ENCODE measurements at regions not wholly inside any gene's neighbourhood (a gene's known extent, or its start where the extent isn't known, plus 50 kb on each side); places are given as distances from the start of the nearest gene placed in this dataset.
"Not testable (repeated sequence)": the region's sequence is repeated elsewhere in the genome, so short reads cannot be mapped to it uniquely, and the experiment has no call there.

GRCh38 chr16:65313936-65314626, 192.2 kb upstream of the CDH11 start:
- DNase-seq (ENCODE audit: low read depth): no peak

GRCh38 chr16:65312795-65313194, 190.9 kb upstream of the CDH11 start:
- DNase-seq (ENCODE audit: low read depth): no peak

GRCh38 chr16:65312071-65312470, 190.2 kb upstream of the CDH11 start:
- DNase-seq (ENCODE audit: low read depth): no peak

- not testable (repeated sequence) for DNase-seq (ENCODE audit: low read depth)
Observed at GRCh38 chr16:65310491-65310890, 188.6 kb upstream of the CDH11 start.

- no peak for DNase-seq (ENCODE audit: low read depth)
Observed at GRCh38 chr16:65309354-65309753, 187.5 kb upstream of the CDH11 start.

- DNase-seq (ENCODE audit: low read depth): no peak
Observed at GRCh38 chr16:65308506-65308905, 186.6 kb upstream of the CDH11 start.

GRCh38 chr16:65307286-65307685, 185.4 kb upstream of the CDH11 start:
- no peak for DNase-seq (ENCODE audit: low read depth)

- DNase-seq (ENCODE audit: low read depth): no peak
Observed at GRCh38 chr16:65306722-65307121, 184.9 kb upstream of the CDH11 start.

- DNase-seq (ENCODE audit: low read depth): no peak
Observed at GRCh38 chr16:65306300-65306699, 184.4 kb upstream of the CDH11 start.

- DNase-seq (ENCODE audit: low read depth): no peak
Observed at GRCh38 chr16:65305266-65305959, 183.6 kb upstream of the CDH11 start.

GRCh38 chr16:65301029-65301428, 179.2 kb upstream of the CDH11 start:
- no peak for DNase-seq (ENCODE audit: low read depth)

GRCh38 chr16:65297453-65297852, 175.6 kb upstream of the CDH11 start:
- no peak for DNase-seq (ENCODE audit: low read depth)

- no peak for DNase-seq (ENCODE audit: low read depth)
Observed at GRCh38 chr16:65295527-65295926, 173.7 kb upstream of the CDH11 start.

- no peak for DNase-seq (ENCODE audit: low read depth)
Observed at GRCh38 chr16:65294708-65295107, 172.8 kb upstream of the CDH11 start.

- no peak for DNase-seq (ENCODE audit: low read depth)
Observed at GRCh38 chr16:65294165-65294564, 172.3 kb upstream of the CDH11 start.

GRCh38 chr16:65289022-65289421, 167.2 kb upstream of the CDH11 start:
- DNase-seq (ENCODE audit: low read depth): no peak

GRCh38 chr16:65287307-65287706, 165.4 kb upstream of the CDH11 start:
- no peak for DNase-seq (ENCODE audit: low read depth)

GRCh38 chr16:65285128-65286048, 163.5 kb upstream of the CDH11 start:
- DNase-seq (ENCODE audit: low read depth): no peak

- DNase-seq (ENCODE audit: low read depth): no peak
Observed at GRCh38 chr16:65284626-65285025, 162.8 kb upstream of the CDH11 start.

- no peak for DNase-seq (ENCODE audit: low read depth)
Observed at GRCh38 chr16:65283181-65283651, 161.4 kb upstream of the CDH11 start.

GRCh38 chr16:65281586-65281985, 159.7 kb upstream of the CDH11 start:
- DNase-seq (ENCODE audit: low read depth): no peak

GRCh38 chr16:65280845-65281512, 159.1 kb upstream of the CDH11 start:
- DNase-seq (ENCODE audit: low read depth): no peak
